HG03196 (cell line): ENCODE measurements at regions not wholly inside any gene's neighbourhood (a gene's known extent, or its start where the extent isn't known, plus 50 kb on each side); places are given as distances from the start of the nearest gene placed in this dataset.
"Not testable (repeated sequence)": the region's sequence is repeated elsewhere in the genome, so short reads cannot be mapped to it uniquely, and the experiment has no call there.

Experiments
- ATAC-seq: cut with Tn5 transposase; IDR thresholded peaks from one replicate; pipeline ENCODE4 v1.9.1; 2021; ENCODE audit not compliant: unreplicated experiment

DNA sequence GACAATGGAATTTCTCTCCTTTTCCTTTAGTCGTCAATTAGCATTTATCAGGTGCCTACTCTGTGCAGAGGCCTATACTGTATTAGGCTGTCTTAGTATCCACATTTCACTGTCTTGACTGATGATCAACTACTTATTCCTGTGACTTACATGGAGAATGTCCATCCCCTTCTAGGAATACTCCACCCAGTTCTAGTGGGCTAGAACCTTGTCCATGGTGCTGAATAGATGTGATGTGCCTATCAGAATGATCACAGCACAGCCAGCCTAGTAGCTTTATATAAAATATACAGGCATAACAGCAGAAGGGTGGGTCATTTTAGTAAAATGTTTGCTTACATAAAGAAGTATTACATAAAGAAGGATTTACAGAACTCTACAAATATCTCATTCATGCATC is 621.4 kb downstream of the PDCD6IP start:
- no peak for ATAC-seq

GRCh38 chr3:34421762-34422161 is 623.3 kb downstream of the PDCD6IP start:
- no peak for ATAC-seq

- ATAC-seq, result no peak
These were observed 641.4 kb downstream of the PDCD6IP start for GRCh38 chr3:34439796-34440195.

- ATAC-seq, result no peak
These were observed 645.7 kb downstream of the PDCD6IP start for GRCh38 chr3:34444137-34444536.

- no peak for ATAC-seq
These were observed 650.9 kb downstream of the PDCD6IP start for GRCh38 chr3:34449305-34449704.

DNA sequence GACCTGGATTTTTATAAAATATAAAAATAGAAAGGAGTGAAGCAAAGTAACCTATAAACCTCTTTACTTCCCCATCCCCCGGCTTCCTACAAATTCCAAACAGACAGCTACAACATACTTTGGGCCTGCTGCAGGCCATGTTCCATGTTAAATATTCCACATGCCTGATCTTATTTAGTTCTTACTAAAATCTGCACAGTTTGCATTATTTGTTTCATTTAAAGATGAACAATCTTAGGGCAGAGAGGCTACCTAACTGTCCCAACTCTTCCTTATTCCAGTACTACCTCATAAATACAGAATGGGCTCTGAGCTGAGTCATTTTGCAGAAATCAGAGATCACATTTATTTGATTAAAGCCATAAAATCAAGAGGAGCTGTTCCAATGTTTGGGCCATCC is 665.0 kb downstream of the PDCD6IP start:
- no peak for ATAC-seq

DNA sequence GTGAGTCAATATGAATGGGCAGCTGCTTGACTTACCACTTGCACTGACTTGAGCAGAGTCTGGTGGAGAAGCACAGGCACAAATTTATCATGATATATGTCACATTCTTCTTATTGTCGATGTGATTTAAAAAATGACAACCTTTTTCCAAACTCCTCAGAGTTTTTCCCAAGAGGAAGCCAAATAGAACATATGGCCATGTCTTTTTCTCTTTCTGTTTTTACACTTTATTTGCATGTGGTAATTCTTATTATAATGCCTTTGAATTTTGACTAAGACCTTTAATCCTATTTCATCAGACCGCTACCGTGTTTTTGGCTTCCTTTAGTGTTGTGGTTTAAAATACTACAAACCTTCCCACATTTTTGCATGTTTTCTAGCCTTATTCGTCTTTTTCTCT is 666.2 kb downstream of the PDCD6IP start:
- ATAC-seq, result no peak

- no peak for ATAC-seq
These were observed 677.4 kb downstream of the PDCD6IP start for GRCh38 chr3:34475851-34476250.

GRCh38 chr3:34483311-34483887 is 685.0 kb downstream of the PDCD6IP start:
- no peak for ATAC-seq

GRCh38 chr3:34504366-34504765 is 705.9 kb downstream of the PDCD6IP start:
- no peak for ATAC-seq

- no peak for ATAC-seq
These were observed 706.3 kb downstream of the PDCD6IP start for GRCh38 chr3:34504775-34505174.

DNA sequence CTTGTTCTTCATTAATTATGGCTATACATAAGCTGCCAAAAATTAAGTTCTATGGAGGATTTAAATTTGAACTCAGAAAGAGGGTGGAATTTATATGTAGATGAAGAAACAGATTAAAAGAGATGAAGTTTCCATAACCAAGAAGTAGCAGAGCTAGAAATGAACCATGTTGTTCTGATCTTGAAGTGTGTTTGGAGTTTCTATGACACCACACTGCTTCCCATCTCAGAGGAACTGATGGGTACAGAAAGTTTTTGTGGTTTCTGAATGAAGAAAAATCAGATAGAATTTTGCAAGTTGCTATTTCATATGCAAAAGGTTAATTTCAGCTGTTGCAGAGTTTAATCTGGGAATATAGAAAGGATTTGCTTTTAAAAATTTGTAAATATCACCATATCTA is 710.3 kb downstream of the PDCD6IP start:
- ATAC-seq, result no peak

DNA sequence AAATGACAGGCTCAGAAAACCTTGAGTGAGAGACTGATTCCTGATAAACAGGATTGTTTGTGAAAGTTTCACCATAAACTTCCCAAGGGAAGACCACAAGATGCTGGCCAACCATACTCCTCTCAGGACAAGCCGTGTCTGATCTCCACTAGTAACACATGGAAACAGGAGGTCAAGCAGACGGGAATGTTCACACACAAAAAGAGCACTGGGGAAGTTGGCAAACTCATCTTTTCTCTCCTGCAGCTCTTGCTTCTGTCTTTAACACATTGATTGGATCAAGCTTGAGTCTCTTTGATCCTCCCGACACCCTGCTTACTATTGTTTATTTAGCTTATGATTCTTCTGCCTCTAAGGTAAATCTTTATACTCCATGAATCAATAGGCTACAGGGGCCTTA is 713.5 kb downstream of the PDCD6IP start:
- ATAC-seq, result no peak

DNA sequence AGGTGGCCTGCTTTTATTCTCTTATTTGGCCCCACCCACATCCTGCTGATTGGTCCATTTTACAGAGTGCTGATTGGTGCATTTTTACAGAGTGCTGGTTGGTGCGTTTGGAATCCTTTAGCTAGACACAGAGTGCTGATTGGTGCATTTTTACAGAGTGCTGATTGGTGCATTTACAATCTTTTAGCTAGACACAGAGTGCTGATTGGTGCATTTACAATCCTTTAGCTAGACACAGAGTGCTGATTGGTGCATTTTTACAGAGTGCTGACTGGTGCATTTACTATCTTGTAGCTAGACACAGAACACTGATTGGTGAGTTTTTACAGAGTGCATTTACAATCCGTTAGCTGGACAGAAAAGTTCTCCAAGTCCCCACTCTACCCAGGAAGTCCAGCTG is 720.6 kb downstream of the PDCD6IP start:
- not testable (repeated sequence) for ATAC-seq

GRCh38 chr3:34531156-34531555 is 732.7 kb downstream of the PDCD6IP start:
- no peak for ATAC-seq

DNA sequence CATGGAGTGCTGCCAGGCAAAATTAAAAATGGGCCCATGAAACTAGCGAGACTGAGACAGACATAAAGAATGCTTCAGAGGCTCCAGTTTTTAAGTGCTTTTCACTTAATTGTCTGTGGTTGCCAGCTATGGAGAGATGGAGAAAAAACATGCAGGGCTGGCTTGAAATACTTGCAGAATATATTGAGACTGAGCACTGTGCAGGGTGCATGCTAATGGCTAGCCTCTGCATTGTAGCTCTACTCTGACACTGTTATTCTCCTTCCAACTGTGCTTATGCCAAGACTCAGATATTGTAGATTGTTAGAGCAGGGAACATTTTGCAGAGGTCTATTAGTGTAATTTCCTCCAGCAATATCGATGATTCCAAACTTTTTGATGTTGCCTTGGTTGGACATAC is 735.0 kb downstream of the PDCD6IP start:
- no peak for ATAC-seq

- no peak for ATAC-seq
These were observed 735.6 kb downstream of the PDCD6IP start for GRCh38 chr3:34534013-34534412.

DNA sequence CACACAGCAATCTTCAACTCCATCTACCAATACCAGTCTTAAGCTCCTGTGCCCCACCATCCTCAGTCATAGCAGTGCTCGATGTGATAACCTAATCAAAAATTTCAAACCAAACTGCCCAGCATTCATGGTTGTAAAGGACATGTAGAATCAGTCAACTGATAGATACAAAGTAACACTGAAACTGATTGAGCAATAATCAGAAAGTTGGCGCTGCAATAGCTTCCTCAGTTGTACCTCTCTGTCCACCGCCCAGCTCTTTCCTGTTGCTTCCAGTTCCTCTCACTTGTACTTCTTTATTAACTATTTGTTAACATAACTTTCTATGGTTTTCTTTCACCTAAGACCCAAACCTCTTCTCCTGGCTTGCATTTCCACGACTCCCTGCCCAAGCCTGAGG is 745.7 kb downstream of the PDCD6IP start:
- ATAC-seq, result no peak

DNA sequence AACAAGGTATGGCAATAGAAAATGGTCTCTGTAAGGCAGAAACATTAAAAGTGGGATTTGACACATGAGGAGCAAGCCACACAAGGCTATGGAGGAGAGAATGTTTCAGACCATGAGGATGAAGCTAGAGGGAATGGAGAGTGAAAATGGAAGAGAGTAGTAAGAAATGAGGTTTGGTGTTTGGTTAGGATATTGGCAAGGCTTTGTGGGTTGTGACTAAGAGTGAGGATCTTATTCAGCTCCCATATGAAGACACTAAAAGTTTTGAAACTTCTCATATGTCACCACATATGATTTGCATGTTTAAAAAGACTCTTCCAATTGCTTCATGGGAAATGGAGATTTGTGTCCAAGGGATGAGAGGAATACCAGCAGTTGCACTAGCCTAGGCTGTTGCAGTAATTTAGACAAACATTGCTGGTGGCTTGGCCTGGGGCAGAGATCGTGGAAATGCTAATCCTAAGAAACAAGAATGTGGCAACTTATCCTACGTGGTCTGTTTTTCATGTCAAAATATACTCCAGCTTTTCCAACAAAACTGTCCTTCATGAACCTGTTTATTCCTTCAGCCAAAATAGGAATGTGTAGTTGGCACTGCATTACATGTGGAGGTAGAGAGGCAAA is 749.0 kb downstream of the PDCD6IP start:
- no peak for ATAC-seq

DNA sequence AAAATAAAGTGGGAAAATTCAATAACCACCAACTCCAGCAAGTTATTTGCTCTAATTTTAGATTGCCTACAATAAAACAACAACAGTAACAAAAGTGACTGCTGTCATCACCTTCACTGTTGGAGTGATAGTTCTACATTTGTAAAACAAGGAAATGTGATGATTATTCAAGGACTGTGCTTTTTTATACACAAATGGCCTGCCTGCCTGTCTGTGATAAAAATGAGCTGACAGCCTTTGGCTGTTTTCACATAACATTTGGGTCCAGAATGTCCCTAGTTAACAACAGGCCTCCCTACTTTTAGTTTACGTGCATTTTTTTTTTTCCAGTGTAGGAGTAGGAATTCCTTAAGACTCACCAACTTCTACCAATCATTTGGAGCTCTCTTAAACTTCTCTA is 768.8 kb downstream of the PDCD6IP start:
- ATAC-seq, result no peak

DNA sequence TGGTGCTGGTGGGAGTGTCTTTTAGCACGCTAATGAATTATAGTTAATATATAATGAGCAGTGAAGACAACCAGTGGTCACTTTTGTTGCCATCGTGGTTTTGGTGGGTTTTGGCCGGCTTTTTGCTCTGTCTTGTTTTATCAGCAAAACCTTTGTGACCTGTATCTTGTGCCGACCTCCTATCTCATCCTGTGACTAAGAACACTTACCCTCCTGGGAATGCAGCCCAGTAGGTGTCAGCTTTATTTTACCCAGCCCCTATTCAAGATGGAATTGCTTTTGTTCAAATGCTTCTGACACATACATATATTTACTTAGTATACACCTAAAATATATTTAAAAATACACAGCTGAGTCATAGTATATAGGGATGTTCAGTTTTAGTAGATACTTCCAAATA is 770.3 kb downstream of the PDCD6IP start:
- ATAC-seq, result no peak

- no peak for ATAC-seq
These were observed 771.0 kb downstream of the PDCD6IP start for GRCh38 chr3:34569437-34569836.
